ENCODE measurements at regions not wholly inside any gene's neighbourhood (a gene's known extent, or its start where the extent isn't known, plus 50 kb on each side); places are given as distances from the start of the nearest gene placed in this dataset.

- TF ChIP-seq REST (IDR thresholded peaks at IDR 0.05; ENCODE audit: low read depth, low read length) (no peak), GABPA (IDR thresholded peaks at IDR 0.05; ENCODE audit: low read depth) (no peak)
Measured at GRCh38 chr3:20490996-20491395, 305.0 kb upstream of the SGO1 start (continued).

- ChIA-PET RAD21 (ENCODE audit: unreplicated experiment) (no interaction called here), CTCF (no interaction called here), POLR2A (no interaction called here), SMC1A (ENCODE audit: uncharacterized antibody, unreplicated experiment) (no interaction called here)
- TF ChIP-seq MLLT1 (IDR thresholded peaks at IDR 0.05), result no peak
- no peak for TF ChIP-seq HCFC1 (IDR thresholded peaks at IDR 0.05; ENCODE audit: low read length)
- no peak for TF ChIP-seq SMAD5 (IDR thresholded peaks at IDR 0.05; ENCODE audit: low read depth)
- TF ChIP-seq RELB (IDR thresholded peaks at IDR 0.05; ENCODE audit: low read depth), result no peak
- no peak for TF ChIP-seq IRF4 (IDR thresholded peaks at IDR 0.05; ENCODE audit: low read depth, low read length)
- no peak for TF ChIP-seq STAT3 (IDR thresholded peaks at IDR 0.05; ENCODE audit: low read depth, low read length)
- no peak for TF ChIP-seq ELK1 (IDR thresholded peaks at IDR 0.05; ENCODE audit: low read depth, low read length)
- TF ChIP-seq ZBTB4 (CRISPR knock-in tag; IDR thresholded peaks at IDR 0.05), result no peak
- no peak overlapping the region for H3K9ac ChIP-seq (ENCODE audit: control insufficient read depth, insufficient read depth, low read length)
- 51% methylated on average over 3 of the region's 3 CpGs for WGBS (ENCODE audit: insufficient coverage, insufficient replicate concordance, low lambda C conversion rate, missing lambda C conversion rate)
- no peak overlapping the region for H3K4me2 ChIP-seq (ENCODE audit: control insufficient read depth, insufficient read depth)
- intact Hi-C loops (cut with micrococcal nuclease; ENCODE audit: unreplicated experiment) (no loop called here), in situ Hi-C loops (cut with MboI) (no loop called here)
- no peaks in the 10 kb centered on the region for H3K9me3 ChIP-seq (replicated peaks; ENCODE audit: control insufficient read depth, insufficient read depth, low read length)
- no peak overlapping the region for H3K27ac ChIP-seq (ENCODE audit: control insufficient read depth, insufficient read depth)
- H3K4me1 ChIP-seq (ENCODE audit: control insufficient read depth, insufficient read depth, low read length), result no peaks in the 10 kb centered on the region
- FAIRE-seq (no peak), DNase-seq (ENCODE audit: low read depth, low spot score) (no peak), ATAC-seq (no peak)
- H2AFZ ChIP-seq (ENCODE audit: control insufficient read depth, low read depth, low read length), result no peak overlapping the region
- H4K20me1 ChIP-seq (ENCODE audit: control insufficient read depth, insufficient read depth), result no peaks in the 10 kb centered on the region
- no peaks in the 10 kb centered on the region for H3K79me2 ChIP-seq (ENCODE audit: control insufficient read depth, insufficient read depth, low read length)
- H3K4me3 ChIP-seq, result no peak overlapping the region
- no peaks in the 10 kb centered on the region for H3K36me3 ChIP-seq (ENCODE audit: control insufficient read depth in 2 of 2, insufficient read depth in 2 of 2, low read length in 1 of 2)
- BruUV-seq (replicated peaks), result no TSS peak
- no peaks in the 10 kb centered on the region for H3K27me3 ChIP-seq (replicated peaks in 1 of 2; ENCODE audit: control insufficient read depth in 2 of 2, insufficient read depth in 2 of 2, low read length in 1 of 2)
Measured at GRCh38 chr3:20488151-20488550, 302.1 kb upstream of the SGO1 start.
